ENCODE measurements at regions not wholly inside any gene's neighbourhood (a gene's known extent, or its start where the extent isn't known, plus 50 kb on each side); places are given as distances from the start of the nearest gene placed in this dataset.

GRCh38 chr10:3016016-3016415 lies 51.3 kb upstream of the PFKP start:
- TF ChIP-seq CTCF (IDR thresholded peaks at IDR 0.05) (no peak), EZH2 (IDR thresholded peaks at IDR 0.05; ENCODE audit: borderline replicate concordance, insufficient read depth, low read depth, low read length, poor library complexity, severe bottlenecking) (no peak)

Data from B cell (primary cell).